IPS DF 6.9 (cell line): ENCODE measurements at regions not wholly inside any gene's neighbourhood (a gene's known extent, or its start where the extent isn't known, plus 50 kb on each side); places are given as distances from the start of the nearest gene placed in this dataset.

Experiments
- DNase-seq: peaks from one replicate; pipeline ENCODE4 v3.0.0-alpha.2; 2013; ENCODE audit warnings: low read depth, low spot score
- H3K27ac ChIP-seq: one replicate; pipeline ENCODE4 v1.5.1; 2013; ENCODE audit warnings: low read length, control low read depth
- H3K27me3 ChIP-seq: 2 replicates; pipeline ENCODE4 v1.6.1; 2013; ENCODE audit warnings: mild to moderate bottlenecking, low read length; ENCODE audit not compliant: control insufficient read depth, insufficient read depth
- H3K36me3 ChIP-seq: 2 replicates; pipeline ENCODE4 v1.6.1; 2013; ENCODE audit warnings: low read length; ENCODE audit not compliant: control insufficient read depth, insufficient read depth
- H3K4me1 ChIP-seq: 2 replicates; pipeline ENCODE4 v1.6.1; 2013; ENCODE audit warnings: low read length; ENCODE audit not compliant: control insufficient read depth, insufficient read depth
- H3K4me3 ChIP-seq: 2 replicates; pipeline ENCODE4 v1.5.1; 2013; ENCODE audit warnings: mild to moderate bottlenecking, low read length
- H3K9me3 ChIP-seq: 2 replicates; pipeline ENCODE4 v1.6.1; 2013; ENCODE audit warnings: low read length, inconsistent platforms; ENCODE audit not compliant: control insufficient read depth, insufficient read depth
- WGBS: extraction: QIAGEN DNeasy Blood & Tissue Kit; methylation state at CpG from one replicate; pipeline ENCODE4 v1.1.7; 2013; ENCODE audit warnings: mixed read lengths, missing lambda C conversion rate; ENCODE audit not compliant: insufficient read length, insufficient coverage; 5-methylcytosine and 5-hydroxymethylcytosine counted together

GRCh38 chr2:42979870-42980763 is 187.7 kb upstream of the HAAO start:
- Histone ChIP-seq H3K9me3 (no peaks in the 10 kb centered on the region), H3K27ac (no peak overlapping the region), H3K4me3 (no peak overlapping the region), H3K36me3 (no peaks in the 10 kb centered on the region), H3K27me3 (no peaks in the 10 kb centered on the region), H3K4me1 (no peaks in the 10 kb centered on the region)
- WGBS, result no CpG with 5 or more reads among the region's 16 CpGs
- DNase-seq, result no peak

- no peaks in the 10 kb centered on the region for H3K4me1 ChIP-seq
Observed at GRCh38 chr2:42979416-42979869, 187.1 kb upstream of the HAAO start.

GRCh38 chr2:42978887-42979415 is 186.6 kb upstream of the HAAO start:
- Histone ChIP-seq H3K36me3 (no peaks in the 10 kb centered on the region), H3K4me3 (no peak overlapping the region), H3K4me1 (no peaks in the 10 kb centered on the region), H3K27me3 (no peaks in the 10 kb centered on the region), H3K9me3 (no peaks in the 10 kb centered on the region), H3K27ac (no peak overlapping the region)
- no peak for DNase-seq
- WGBS, result no CpG with 5 or more reads among the region's 7 CpGs

More at GRCh38 chr2:42979416-42979869, 187.1 kb upstream of the HAAO start:
- WGBS, result no CpG with 5 or more reads among the region's 5 CpGs
- H3K27me3 ChIP-seq, result no peaks in the 10 kb centered on the region
- H3K27ac ChIP-seq, result no peak overlapping the region
- H3K4me3 ChIP-seq, result no peak overlapping the region
- DNase-seq, result no peak
- H3K36me3 ChIP-seq, result no peaks in the 10 kb centered on the region
- no peaks in the 10 kb centered on the region for H3K9me3 ChIP-seq

GRCh38 chr2:42978175-42978886 is 185.9 kb upstream of the HAAO start:
- no peaks in the 10 kb centered on the region for H3K9me3 ChIP-seq
- H3K4me3 ChIP-seq, result no peak overlapping the region
- no peak overlapping the region for H3K27ac ChIP-seq
- no peak for DNase-seq
- H3K27me3 ChIP-seq, result no peaks in the 10 kb centered on the region
- no peaks in the 10 kb centered on the region for H3K4me1 ChIP-seq
- WGBS, result no CpG with 5 or more reads among the region's 5 CpGs
- no peaks in the 10 kb centered on the region for H3K36me3 ChIP-seq

- no peaks in the 10 kb centered on the region for H3K27me3 ChIP-seq
- no peaks in the 10 kb centered on the region for H3K9me3 ChIP-seq
- DNase-seq, result no peak
- no peak overlapping the region for H3K4me3 ChIP-seq
- H3K4me1 ChIP-seq, result no peaks in the 10 kb centered on the region
- H3K36me3 ChIP-seq, result no peaks in the 10 kb centered on the region
- WGBS, result no CpG with 5 or more reads among the region's 12 CpGs
- H3K27ac ChIP-seq, result no peak overlapping the region
Observed at GRCh38 chr2:42977270-42978174, 185.1 kb upstream of the HAAO start.

- no peaks in the 10 kb centered on the region for H3K9me3 ChIP-seq
- WGBS, result no CpG with 5 or more reads among the region's 5 CpGs
- H3K4me3 ChIP-seq, result no peak overlapping the region
- H3K27me3 ChIP-seq, result no peaks in the 10 kb centered on the region
- no peaks in the 10 kb centered on the region for H3K36me3 ChIP-seq
- no peaks in the 10 kb centered on the region for H3K4me1 ChIP-seq
- no peak overlapping the region for H3K27ac ChIP-seq
- DNase-seq, result no peak
Observed at GRCh38 chr2:42976351-42976750, 184.0 kb upstream of the HAAO start.

- no peaks in the 10 kb centered on the region for H3K36me3 ChIP-seq
- WGBS, result no CpG with 5 or more reads among the region's 40 CpGs
- peak; percentile 55 for DNase-seq
- no peak overlapping the region for H3K4me3 ChIP-seq
- no peak overlapping the region for H3K27ac ChIP-seq
- H3K4me1 ChIP-seq, result no peaks in the 10 kb centered on the region
- no peaks in the 10 kb centered on the region for H3K9me3 ChIP-seq
- H3K27me3 ChIP-seq, result no peaks in the 10 kb centered on the region
Observed at GRCh38 chr2:42974721-42975717, 182.6 kb upstream of the HAAO start.

- H3K4me3 ChIP-seq, result no peak overlapping the region
- WGBS, result no CpG with 5 or more reads among the region's 2 CpGs
- H3K4me1 ChIP-seq, result no peaks in the 10 kb centered on the region
Observed at GRCh38 chr2:42974169-42974720, 181.9 kb upstream of the HAAO start.

GRCh38 chr2:42973726-42974125 is 181.3 kb upstream of the HAAO start:
- H3K27ac ChIP-seq, result no peak overlapping the region
- no peak for DNase-seq
- H3K27me3 ChIP-seq, result no peaks in the 10 kb centered on the region
- WGBS, result no CpG with 5 or more reads among the region's 3 CpGs
- no peaks in the 10 kb centered on the region for H3K9me3 ChIP-seq
- no peaks in the 10 kb centered on the region for H3K36me3 ChIP-seq
- no peak overlapping the region for H3K4me3 ChIP-seq
- H3K4me1 ChIP-seq, result no peaks in the 10 kb centered on the region

More at GRCh38 chr2:42974169-42974720, 181.9 kb upstream of the HAAO start:
- no peak for DNase-seq
- Histone ChIP-seq H3K27ac (no peak overlapping the region), H3K27me3 (no peaks in the 10 kb centered on the region), H3K36me3 (no peaks in the 10 kb centered on the region), H3K9me3 (no peaks in the 10 kb centered on the region)
